ENCODE measurements at regions not wholly inside any gene's neighbourhood (a gene's known extent, or its start where the extent isn't known, plus 50 kb on each side); places are given as distances from the start of the nearest gene placed in this dataset.
A peak's percentile ranks its signal among the peaks of the same experiment; 100 is the strongest.

DNA sequence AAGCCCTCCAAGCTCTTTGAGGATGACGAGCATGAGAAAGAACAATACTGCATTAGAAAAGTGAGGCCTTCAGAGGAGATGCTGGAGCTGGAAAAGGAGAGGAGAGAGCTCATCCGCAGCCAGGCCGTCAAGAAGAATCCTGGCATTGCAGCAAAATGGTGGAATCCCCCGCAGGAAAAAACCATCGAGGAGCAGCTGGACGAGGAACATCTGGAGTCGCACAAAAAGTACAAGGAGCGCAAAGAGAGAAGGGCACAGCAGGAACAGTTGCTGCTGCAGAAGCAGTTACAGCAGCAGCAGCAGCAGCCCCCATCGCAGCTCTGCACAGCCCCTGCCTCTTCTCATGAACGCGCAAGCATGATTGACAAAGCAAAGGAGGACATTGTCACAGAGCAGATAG, 71.2 kb downstream of the C9orf152 start:
- no peak for DNase-seq (ENCODE audit: low read depth)

GRCh38 chr9:110140276-110140675, 67.7 kb downstream of the C9orf152 start:
- TF ChIP-seq CTCF (conservative IDR thresholded peaks at IDR 0.05; ENCODE audit: low read length) = peak; percentile 14; the same call in 1 of the 2 replicates
- no peak overlapping the region for H3K4me3 ChIP-seq (ENCODE audit: low read length)
- DNase-seq (ENCODE audit: low read depth) = no peak

More for the DNA sequence above, 71.2 kb downstream of the C9orf152 start:
- H3K4me3 ChIP-seq (ENCODE audit: low read length) = no peak overlapping the region
- TF ChIP-seq CTCF (conservative IDR thresholded peaks at IDR 0.05; ENCODE audit: low read length) = no peak

- DNase-seq (ENCODE audit: low read depth) = peak; percentile 100
- no peak overlapping the region for H3K4me3 ChIP-seq (ENCODE audit: low read length)
- TF ChIP-seq CTCF (conservative IDR thresholded peaks at IDR 0.05; ENCODE audit: low read length) = no peak
These were observed 66.6 kb downstream of the C9orf152 start for GRCh38 chr9:110141227-110141793.

DNA sequence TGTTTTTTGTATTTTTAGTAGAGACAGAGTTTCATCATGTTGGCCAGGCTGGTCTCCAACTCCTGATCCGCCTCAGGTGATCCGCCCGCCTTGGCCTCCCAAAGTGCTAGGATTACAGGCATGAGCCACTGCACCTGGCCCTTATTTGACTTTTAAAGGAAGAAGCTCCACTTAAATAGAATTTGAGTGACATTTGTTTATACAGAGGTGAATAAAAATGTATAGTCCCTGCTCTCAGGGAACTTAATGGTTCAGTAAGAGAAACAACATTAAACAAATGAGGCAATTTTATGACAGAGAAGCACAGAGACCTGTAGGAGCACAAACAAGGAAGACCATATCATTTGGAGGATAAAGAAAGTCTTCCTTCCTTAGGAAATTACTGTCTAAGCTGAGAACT, 65.7 kb downstream of the C9orf152 start:
- no peak overlapping the region for H3K4me3 ChIP-seq (ENCODE audit: low read length)
- no peak for DNase-seq (ENCODE audit: low read depth)
- no peak for TF ChIP-seq CTCF (conservative IDR thresholded peaks at IDR 0.05; ENCODE audit: low read length)

GRCh38 chr9:110142868-110143481, 65.0 kb downstream of the C9orf152 start:
- peak; percentile 21; the same call in 1 of the 2 replicates for TF ChIP-seq CTCF (conservative IDR thresholded peaks at IDR 0.05; ENCODE audit: low read length)
- H3K4me3 ChIP-seq (ENCODE audit: low read length) = no peak overlapping the region
- DNase-seq (ENCODE audit: low read depth) = no peak

- H3K4me3 ChIP-seq (ENCODE audit: low read length) = no peak overlapping the region
- TF ChIP-seq CTCF (conservative IDR thresholded peaks at IDR 0.05; ENCODE audit: low read length) = no peak
- no peak for DNase-seq (ENCODE audit: low read depth)
These were observed 64.5 kb downstream of the C9orf152 start for GRCh38 chr9:110143485-110143884.

GRCh38 chr9:110143950-110144545, 63.9 kb downstream of the C9orf152 start:
- TF ChIP-seq CTCF (conservative IDR thresholded peaks at IDR 0.05; ENCODE audit: low read length) = no peak
- no peak overlapping the region for H3K4me3 ChIP-seq (ENCODE audit: low read length)
- DNase-seq (ENCODE audit: low read depth) = no peak
